ENCODE measurements at regions not wholly inside any gene's neighbourhood (a gene's known extent, or its start where the extent isn't known, plus 50 kb on each side); places are given as distances from the start of the nearest gene placed in this dataset.

DNA sequence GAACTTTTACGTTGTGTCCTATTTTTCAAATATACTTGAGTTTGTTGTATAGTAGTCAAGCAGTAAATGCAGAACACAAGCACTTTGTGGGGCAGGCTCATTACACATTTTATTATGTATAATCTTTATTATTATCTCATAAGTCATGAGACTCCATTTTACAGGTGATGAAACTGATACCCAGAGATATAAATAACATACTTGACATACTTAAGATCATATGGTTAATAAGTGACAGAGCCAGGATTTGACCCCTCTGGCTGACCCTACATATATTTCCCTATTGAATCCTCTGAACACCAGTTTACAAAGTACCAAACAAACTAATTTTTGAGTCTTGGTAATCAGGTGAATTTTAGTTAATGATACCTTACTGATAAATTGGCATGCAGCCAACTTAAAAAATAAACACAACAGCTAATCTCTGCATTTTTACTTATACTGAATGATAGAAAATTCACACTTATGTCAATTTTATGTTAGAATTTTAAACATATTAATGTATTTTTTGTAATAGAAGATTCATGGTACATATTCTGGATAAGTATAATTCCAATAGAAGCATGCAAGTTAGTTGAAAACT lies 305.0 kb upstream of the MEF2C start:
- intact Hi-C loops (cut with DNase I): no loop called here
- no peaks in the 10 kb centered on the region for H3K4me1 ChIP-seq
- no peaks in the 10 kb centered on the region for H3K27me3 ChIP-seq
- ATAC-seq (no peak), DNase-seq (no peak)
- TF ChIP-seq, protein P1, sequence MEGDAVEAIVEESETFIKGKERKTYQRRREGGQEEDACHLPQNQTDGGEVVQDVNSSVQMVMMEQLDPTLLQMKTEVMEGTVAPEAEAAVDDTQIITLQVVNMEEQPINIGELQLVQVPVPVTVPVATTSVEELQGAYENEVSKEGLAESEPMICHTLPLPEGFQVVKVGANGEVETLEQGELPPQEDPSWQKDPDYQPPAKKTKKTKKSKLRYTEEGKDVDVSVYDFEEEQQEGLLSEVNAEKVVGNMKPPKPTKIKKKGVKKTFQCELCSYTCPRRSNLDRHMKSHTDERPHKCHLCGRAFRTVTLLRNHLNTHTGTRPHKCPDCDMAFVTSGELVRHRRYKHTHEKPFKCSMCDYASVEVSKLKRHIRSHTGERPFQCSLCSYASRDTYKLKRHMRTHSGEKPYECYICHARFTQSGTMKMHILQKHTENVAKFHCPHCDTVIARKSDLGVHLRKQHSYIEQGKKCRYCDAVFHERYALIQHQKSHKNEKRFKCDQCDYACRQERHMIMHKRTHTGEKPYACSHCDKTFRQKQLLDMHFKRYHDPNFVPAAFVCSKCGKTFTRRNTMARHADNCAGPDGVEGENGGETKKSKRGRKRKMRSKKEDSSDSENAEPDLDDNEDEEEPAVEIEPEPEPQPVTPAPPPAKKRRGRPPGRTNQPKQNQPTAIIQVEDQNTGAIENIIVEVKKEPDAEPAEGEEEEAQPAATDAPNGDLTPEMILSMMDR (IDR thresholded peaks at IDR 0.05): no peak
- no peak overlapping the region for H3K27ac ChIP-seq
- no peak overlapping the region for H3K4me3 ChIP-seq
- H3K36me3 ChIP-seq: no peaks in the 10 kb centered on the region
- H3K9me3 ChIP-seq: no peaks in the 10 kb centered on the region

DNA sequence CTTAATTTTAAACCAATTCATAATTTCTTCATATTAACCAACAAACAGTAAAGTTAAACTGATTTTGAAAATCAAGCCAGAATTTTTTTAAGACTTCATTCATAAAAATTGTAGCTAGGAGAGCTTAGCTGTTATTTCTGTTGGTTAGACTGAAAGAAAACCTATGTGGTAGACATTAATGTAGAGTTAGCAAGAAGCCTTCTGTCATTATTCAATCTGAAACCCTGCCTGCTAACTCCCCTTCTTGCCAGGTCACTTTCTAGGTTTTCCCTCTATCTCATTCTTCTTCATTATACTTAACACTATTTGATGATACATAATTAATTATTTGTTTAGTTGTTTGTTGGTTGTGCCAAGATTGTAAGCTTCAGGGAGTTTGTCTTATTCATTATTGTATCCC lies 304.3 kb upstream of the MEF2C start:
- no peak overlapping the region for H3K27ac ChIP-seq
- H3K36me3 ChIP-seq: no peaks in the 10 kb centered on the region
- H3K9me3 ChIP-seq: no peaks in the 10 kb centered on the region
- DNase-seq: no peak
- no peak overlapping the region for H3K4me3 ChIP-seq
- TF ChIP-seq, protein P1 (IDR thresholded peaks at IDR 0.05): no peak
- no peaks in the 10 kb centered on the region for H3K4me1 ChIP-seq
- no peak for ATAC-seq
- intact Hi-C loops (cut with DNase I): no loop called here
- no peaks in the 10 kb centered on the region for H3K27me3 ChIP-seq

DNA sequence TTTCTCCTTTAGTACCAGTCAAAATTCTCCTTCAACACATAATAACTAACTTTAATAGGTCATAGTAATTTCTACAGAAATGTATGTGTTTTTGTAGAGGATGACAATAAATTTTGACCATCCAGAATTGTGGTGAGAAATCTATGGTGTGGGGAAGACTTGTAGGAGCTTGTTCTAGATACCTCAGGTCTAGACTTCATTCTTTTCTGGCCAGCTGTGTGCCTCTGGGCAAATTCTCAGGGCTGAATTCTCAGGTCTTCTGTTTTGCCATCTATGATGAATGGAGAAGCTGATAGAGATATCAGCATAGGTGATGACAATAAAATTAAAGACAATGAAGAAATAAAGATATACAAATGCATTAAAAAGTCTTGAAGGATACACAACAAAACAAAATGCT lies 298.6 kb upstream of the MEF2C start:
- H3K36me3 ChIP-seq: no peaks in the 10 kb centered on the region
- H3K9me3 ChIP-seq: no peaks in the 10 kb centered on the region
- H3K4me3 ChIP-seq: no peak overlapping the region
- ATAC-seq (no peak), DNase-seq (no peak)
- no peaks in the 10 kb centered on the region for H3K27me3 ChIP-seq
- intact Hi-C loops (cut with DNase I): no loop called here
- no peak overlapping the region for H3K27ac ChIP-seq
- H3K4me1 ChIP-seq: no peaks in the 10 kb centered on the region
- TF ChIP-seq, protein P1 (IDR thresholded peaks at IDR 0.05): no peak

DNA sequence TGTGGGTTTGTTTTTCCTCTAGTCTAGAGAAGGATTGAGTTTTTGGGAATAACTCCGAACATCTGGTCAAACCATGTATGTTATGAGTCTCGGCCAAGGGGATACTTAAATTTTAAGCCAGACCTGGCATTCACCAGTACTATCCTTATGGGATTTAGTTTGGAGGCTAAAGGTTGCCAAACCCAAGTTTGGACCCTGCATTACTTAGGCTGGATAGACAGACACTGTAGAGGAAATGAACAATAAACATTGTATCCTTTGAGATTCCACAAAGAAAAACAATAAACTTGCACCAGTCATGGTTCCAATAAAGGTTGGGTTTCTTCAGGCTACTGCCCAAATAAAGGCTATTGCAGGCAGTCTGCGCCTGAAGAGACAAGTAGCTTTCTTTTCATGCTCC lies 296.7 kb upstream of the MEF2C start:
- no peak overlapping the region for H3K4me3 ChIP-seq
- ATAC-seq (no peak), DNase-seq (no peak)
- no peaks in the 10 kb centered on the region for H3K36me3 ChIP-seq
- no peak overlapping the region for H3K27ac ChIP-seq
- no peaks in the 10 kb centered on the region for H3K4me1 ChIP-seq
- H3K27me3 ChIP-seq: no peaks in the 10 kb centered on the region
- TF ChIP-seq, protein P1 (IDR thresholded peaks at IDR 0.05): no peak
- H3K9me3 ChIP-seq: no peaks in the 10 kb centered on the region
- intact Hi-C loops (cut with DNase I): no loop called here

DNA sequence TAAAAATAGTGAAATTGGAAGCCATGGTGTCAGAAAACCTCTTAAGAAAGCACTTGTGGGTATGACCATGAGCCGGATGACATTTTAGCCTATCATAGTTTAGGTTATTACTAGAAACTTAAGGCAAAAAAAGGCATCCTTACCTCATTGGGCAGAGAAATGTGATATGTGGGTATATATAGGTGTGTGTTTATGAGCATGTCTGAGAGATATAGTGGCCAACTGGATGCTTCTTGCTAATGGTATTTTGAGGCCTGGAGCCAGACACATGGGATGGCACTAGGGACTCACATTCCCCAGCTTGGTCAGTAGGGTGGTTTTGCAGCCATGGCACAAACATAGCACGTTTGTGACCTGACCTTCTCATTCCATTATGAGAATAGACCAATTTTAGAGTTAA lies 295.6 kb upstream of the MEF2C start:
- TF ChIP-seq, protein P1 (IDR thresholded peaks at IDR 0.05): no peak
- Histone ChIP-seq H3K27ac (no peak overlapping the region), H3K4me1 (no peaks in the 10 kb centered on the region), H3K4me3 (no peak overlapping the region), H3K9me3 (no peaks in the 10 kb centered on the region), H3K36me3 (no peaks in the 10 kb centered on the region), H3K27me3 (no peaks in the 10 kb centered on the region)
- ATAC-seq (no peak), DNase-seq (no peak)
- intact Hi-C loops (cut with DNase I): no loop called here

DNA sequence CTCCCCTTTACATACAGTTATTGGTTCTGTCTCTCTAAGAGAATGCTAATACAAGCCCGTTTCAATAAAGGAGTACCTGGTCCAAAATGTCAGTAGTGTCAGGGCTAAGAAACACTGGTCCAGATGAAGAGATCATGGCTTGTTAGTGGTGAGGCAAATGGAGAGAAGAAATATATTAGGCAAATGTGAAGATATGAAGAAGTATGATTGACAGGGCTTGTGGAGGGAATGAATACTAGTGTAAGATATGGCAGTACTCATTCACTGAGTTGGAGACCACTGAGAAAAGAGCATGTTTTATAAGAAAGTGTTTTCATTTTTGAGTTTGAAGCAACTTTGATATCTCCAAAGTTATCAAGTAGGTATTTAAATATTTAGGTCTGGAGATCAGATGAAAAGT lies 290.5 kb upstream of the MEF2C start:
- no peaks in the 10 kb centered on the region for H3K36me3 ChIP-seq
- intact Hi-C loops (cut with DNase I): no loop called here

More for the DNA sequence above, 290.5 kb upstream of the MEF2C start:
- Histone ChIP-seq H3K9me3 (no peaks in the 10 kb centered on the region), H3K4me3 (no peak overlapping the region), H3K27ac (no peak overlapping the region), H3K4me1 (no peaks in the 10 kb centered on the region), H3K27me3 (no peaks in the 10 kb centered on the region)
- ATAC-seq (no peak), DNase-seq (no peak)
- TF ChIP-seq, protein P1 (IDR thresholded peaks at IDR 0.05): no peak
